Activated CD8-positive, alpha-beta memory T cell treated with anti-CD3 and anti-CD28 coated beads, Interleukin-2, amount 50 U/mL, for 48 hours (primary cell): ENCODE measurements at regions not wholly inside any gene's neighbourhood (a gene's known extent, or its start where the extent isn't known, plus 50 kb on each side); places are given as distances from the start of the nearest gene placed in this dataset.

ENCODE experiments used
- DNase-seq: peaks from one replicate; pipeline ENCODE4 v3.0.0-alpha.2; 2020

- DNase-seq, result no peak
Observed at GRCh38 chr10:8923096-8923495, 868.6 kb downstream of the GATA3 start.

- no peak for DNase-seq
Observed at GRCh38 chr10:8927705-8928104, 873.2 kb downstream of the GATA3 start.

GRCh38 chr10:8946451-8946850 is 892.0 kb downstream of the GATA3 start:
- no peak for DNase-seq

GRCh38 chr10:8950978-8951377 is 896.5 kb downstream of the GATA3 start:
- no peak for DNase-seq

- DNase-seq, result no peak
Observed at GRCh38 chr10:8951440-8952089, 897.1 kb downstream of the GATA3 start.

- DNase-seq, result no peak
Observed at GRCh38 chr10:8956400-8956799, 901.9 kb downstream of the GATA3 start.

DNA sequence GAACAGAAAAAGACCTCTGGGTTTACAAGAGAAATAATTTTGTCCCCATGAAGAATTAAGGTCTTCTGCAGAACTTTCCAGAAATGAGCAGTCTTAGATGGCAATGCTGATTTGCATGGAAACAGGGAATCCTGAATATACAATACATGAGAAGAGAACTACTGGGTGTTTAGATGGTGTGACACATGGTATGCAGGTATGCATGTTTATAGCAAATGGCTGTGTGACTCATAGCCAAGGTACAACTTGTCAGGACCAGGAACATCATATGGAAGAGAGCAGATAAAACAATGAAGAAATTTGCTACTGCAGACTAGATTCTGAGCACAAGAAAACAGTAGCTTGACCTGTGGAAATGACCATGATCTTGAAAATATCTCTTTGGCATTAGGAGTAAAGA is 907.8 kb downstream of the GATA3 start:
- DNase-seq, result no peak

DNA sequence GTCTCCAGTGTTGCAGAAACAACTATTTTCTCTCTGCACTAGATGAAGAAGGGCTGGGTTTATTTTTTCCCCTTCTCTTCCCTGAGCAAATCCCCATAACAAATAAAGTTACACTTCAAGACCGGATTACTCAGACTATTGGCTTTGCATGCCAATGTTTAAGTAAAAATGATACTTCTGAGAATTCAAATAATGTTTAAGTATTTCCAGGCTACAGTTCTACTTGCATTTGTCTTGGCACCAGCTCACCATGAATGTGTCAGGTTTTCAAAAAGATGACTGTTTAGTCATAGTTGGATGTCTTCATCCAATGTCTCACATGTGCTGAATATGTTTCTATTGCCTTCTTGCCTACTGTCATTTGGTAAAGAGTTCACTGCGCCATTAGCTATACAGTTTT is 912.6 kb downstream of the GATA3 start:
- DNase-seq, result no peak

- no peak for DNase-seq
Observed at GRCh38 chr10:8969853-8970252, 915.4 kb downstream of the GATA3 start.

GRCh38 chr10:8975535-8975934 is 921.0 kb downstream of the GATA3 start:
- no peak for DNase-seq

GRCh38 chr10:8978100-8978499 is 923.6 kb downstream of the GATA3 start:
- no peak for DNase-seq

- no peak for DNase-seq
Observed at GRCh38 chr10:8979976-8980375, 925.5 kb downstream of the GATA3 start.

DNA sequence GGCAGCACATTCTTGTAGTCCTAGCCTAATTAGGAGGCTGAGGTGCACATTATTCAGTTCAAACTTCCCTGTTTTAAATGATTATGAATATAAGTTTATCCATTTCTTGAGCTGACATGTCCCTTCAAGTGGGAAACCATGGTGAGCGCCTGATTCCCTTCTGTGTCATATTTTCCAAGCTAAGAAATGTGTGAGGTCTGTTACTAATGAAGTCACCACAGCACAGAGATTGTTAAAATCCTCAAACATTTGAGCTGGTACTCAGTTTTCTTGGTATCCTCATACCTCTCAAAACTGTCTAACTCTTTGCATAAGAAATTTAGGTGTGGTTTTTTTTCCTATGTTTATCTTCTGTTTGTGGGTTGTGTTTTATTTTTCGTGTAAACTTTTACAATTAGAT is 926.8 kb downstream of the GATA3 start:
- DNase-seq, result no peak

GRCh38 chr10:8985651-8986050 is 931.2 kb downstream of the GATA3 start:
- no peak for DNase-seq

- DNase-seq, result no peak
Observed at GRCh38 chr10:8986975-8987374, 932.5 kb downstream of the GATA3 start.

DNA sequence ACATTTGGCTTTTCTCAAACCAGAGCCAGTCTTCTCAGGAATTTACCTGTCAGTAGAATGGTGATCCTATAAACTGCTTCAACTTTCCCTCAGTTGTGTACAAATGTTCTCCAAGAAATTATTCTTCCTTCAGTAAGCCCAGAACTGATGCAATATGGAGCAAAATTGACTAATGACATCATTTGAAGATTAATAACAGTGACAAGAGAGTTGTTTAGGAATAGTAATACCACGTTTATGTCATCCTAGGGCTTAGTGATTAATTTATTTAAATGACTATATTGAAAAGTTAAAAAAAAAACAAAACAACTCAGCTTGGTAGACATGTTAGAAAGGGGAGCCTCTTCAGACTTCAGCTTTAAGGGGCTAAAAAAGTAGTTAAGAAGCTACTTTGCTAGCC is 933.2 kb downstream of the GATA3 start:
- no peak for DNase-seq

- DNase-seq, result no peak
Observed at GRCh38 chr10:8990280-8990987, 935.9 kb downstream of the GATA3 start.

- no peak for DNase-seq
Observed at GRCh38 chr10:8992009-8992408, 937.5 kb downstream of the GATA3 start.

GRCh38 chr10:8993864-8994263 is 939.4 kb downstream of the GATA3 start:
- no peak for DNase-seq

- no peak for DNase-seq
Observed at GRCh38 chr10:8998751-8999150, 944.3 kb downstream of the GATA3 start.

GRCh38 chr10:9003122-9003521 is 948.6 kb downstream of the GATA3 start:
- DNase-seq, result no peak

GRCh38 chr10:9004736-9005135 is 950.2 kb downstream of the GATA3 start:
- DNase-seq, result no peak

DNA sequence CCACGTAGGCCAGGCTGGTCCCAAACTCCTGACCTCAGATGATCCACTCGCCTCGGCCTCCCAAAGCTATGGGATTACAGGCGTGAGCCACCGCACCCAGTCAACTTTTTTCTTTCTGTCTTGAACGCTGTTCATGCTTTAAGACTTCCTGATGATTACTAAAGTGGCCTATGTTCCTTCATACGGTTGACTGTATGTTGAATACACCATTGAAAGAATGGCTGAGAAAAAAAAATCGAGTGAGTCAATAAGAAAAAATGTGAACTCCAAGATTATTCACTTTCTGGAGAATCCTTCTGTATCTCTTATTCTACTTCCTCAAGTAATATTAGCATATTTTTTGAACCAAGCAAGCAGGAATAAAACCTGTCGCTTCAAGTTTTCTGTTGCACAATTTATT is 955.0 kb downstream of the GATA3 start:
- DNase-seq, result no peak

DNA sequence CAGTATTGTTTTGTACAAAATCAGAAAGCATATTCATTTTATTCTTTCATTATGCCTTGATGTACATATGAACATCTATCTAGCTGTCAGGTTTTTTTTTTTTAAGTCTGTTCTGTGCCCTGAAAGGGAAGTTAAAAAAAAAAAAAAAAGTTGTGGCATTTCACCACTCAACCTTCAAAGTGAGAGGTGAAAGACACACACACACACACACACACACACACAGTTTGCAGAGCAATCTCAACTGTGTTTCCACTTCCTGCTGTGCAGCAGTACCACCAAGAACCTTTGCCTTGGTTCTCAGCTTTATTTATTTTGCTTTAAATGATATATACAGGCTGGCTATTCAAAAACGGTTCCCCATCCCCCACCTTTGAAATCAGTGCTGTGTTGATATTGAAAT is 955.6 kb downstream of the GATA3 start:
- no peak for DNase-seq
